Liver (tissue), 3 donors: ENCODE measurements at regions not wholly inside any gene's neighbourhood (a gene's known extent, or its start where the extent isn't known, plus 50 kb on each side); places are given as distances from the start of the nearest gene placed in this dataset.

Experiments used
- FOXA1 ChIP-seq: IDR thresholded peaks from 2 replicates; pipeline ENCODE4 v1.6.1; 2016; ENCODE audit warnings: antibody characterized with exemption
- GABPA ChIP-seq, 2 donors: IDR thresholded peaks in 1 of 2; conservative IDR thresholded peaks in 1 of 2; 2 replicates each; pipeline ENCODE4 v1.6.1; 2016; ENCODE audit warnings: antibody characterized with exemption in 2 of 2, mild to moderate bottlenecking in 1 of 2, moderate library complexity in 1 of 2
- JUND ChIP-seq, 2 donors: IDR thresholded peaks; 2 replicates each; pipeline ENCODE4 v1.6.1; 2016; ENCODE audit warnings: antibody characterized with exemption in 2 of 2
- NR2F2 ChIP-seq: IDR thresholded peaks from 2 replicates; pipeline ENCODE4 v1.6.1; 2016; ENCODE audit warnings: antibody characterized with exemption
- RAD21 ChIP-seq, 2 donors: IDR thresholded peaks; 2 replicates each; pipeline ENCODE4 v1.6.1; 2016; ENCODE audit warnings: antibody characterized with exemption in 2 of 2, mild to moderate bottlenecking in 2 of 2
- SP1 ChIP-seq: IDR thresholded peaks from 2 replicates; pipeline ENCODE4 v1.6.1; 2018; ENCODE audit warnings: antibody characterized with exemption, mild to moderate bottlenecking
- TAF1 ChIP-seq: conservative IDR thresholded peaks from 2 replicates; pipeline ENCODE4 v1.6.1; 2016; ENCODE audit warnings: antibody characterized with exemption, mild to moderate bottlenecking
- YY1 ChIP-seq: IDR thresholded peaks from 2 replicates; pipeline ENCODE4 v1.6.1; 2016; ENCODE audit warnings: antibody characterized with exemption, mild to moderate bottlenecking
- TF ChIP-seq, protein P1 (sequence below): IDR thresholded peaks from 2 replicates; pipeline ENCODE4 v1.6.1; 2016; ENCODE audit warnings: antibody characterized with exemption
- TF ChIP-seq, protein P2 (sequence below): fragments of 150-350 bp; IDR thresholded peaks from 2 replicates; pipeline ENCODE4 v1.5.1; 2017; ENCODE audit warnings: improper control_type of control experiment, low read depth, low read length; ENCODE audit not compliant: missing input control
- TF ChIP-seq, protein P3 (sequence below): IDR thresholded peaks from 2 replicates; pipeline ENCODE4 v1.6.1; 2016; ENCODE audit warnings: antibody characterized with exemption
- donor health status: healthy.
- donor health status: healthy.

DNA sequence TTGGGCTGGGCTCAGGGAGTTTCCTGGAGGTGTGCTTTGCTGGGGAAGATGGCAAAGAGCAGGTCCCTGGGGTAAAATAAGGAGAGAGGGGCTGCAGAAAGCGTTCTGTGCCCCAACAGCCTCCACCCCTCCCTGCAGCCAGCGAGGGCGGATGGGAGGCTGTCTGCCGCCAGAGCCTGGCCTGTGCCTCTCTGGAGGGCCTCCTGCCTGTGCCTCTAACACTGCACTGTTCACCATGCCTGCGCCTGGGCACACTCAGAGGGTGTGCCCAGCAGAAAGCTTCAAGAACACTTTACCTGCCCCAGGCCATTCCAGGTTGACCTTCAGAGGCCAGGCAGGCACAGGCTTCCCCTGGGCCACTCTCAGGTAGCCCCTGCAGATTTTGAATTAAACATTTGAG is 77.7 kb upstream of the KLF13 start:
- TF ChIP-seq, protein P1, sequence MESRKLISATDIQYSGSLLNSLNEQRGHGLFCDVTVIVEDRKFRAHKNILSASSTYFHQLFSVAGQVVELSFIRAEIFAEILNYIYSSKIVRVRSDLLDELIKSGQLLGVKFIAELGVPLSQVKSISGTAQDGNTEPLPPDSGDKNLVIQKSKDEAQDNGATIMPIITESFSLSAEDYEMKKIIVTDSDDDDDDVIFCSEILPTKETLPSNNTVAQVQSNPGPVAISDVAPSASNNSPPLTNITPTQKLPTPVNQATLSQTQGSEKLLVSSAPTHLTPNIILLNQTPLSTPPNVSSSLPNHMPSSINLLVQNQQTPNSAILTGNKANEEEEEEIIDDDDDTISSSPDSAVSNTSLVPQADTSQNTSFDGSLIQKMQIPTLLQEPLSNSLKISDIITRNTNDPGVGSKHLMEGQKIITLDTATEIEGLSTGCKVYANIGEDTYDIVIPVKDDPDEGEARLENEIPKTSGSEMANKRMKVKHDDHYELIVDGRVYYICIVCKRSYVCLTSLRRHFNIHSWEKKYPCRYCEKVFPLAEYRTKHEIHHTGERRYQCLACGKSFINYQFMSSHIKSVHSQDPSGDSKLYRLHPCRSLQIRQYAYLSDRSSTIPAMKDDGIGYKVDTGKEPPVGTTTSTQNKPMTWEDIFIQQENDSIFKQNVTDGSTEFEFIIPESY = no peak
- TF ChIP-seq, protein P2, sequence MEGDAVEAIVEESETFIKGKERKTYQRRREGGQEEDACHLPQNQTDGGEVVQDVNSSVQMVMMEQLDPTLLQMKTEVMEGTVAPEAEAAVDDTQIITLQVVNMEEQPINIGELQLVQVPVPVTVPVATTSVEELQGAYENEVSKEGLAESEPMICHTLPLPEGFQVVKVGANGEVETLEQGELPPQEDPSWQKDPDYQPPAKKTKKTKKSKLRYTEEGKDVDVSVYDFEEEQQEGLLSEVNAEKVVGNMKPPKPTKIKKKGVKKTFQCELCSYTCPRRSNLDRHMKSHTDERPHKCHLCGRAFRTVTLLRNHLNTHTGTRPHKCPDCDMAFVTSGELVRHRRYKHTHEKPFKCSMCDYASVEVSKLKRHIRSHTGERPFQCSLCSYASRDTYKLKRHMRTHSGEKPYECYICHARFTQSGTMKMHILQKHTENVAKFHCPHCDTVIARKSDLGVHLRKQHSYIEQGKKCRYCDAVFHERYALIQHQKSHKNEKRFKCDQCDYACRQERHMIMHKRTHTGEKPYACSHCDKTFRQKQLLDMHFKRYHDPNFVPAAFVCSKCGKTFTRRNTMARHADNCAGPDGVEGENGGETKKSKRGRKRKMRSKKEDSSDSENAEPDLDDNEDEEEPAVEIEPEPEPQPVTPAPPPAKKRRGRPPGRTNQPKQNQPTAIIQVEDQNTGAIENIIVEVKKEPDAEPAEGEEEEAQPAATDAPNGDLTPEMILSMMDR = no peak
- no peak for TF ChIP-seq RAD21 (IDR thresholded peaks at IDR 0.05)
- no peak for TF ChIP-seq TAF1
- TF ChIP-seq SP1 = no peak
- TF ChIP-seq, protein P3, sequence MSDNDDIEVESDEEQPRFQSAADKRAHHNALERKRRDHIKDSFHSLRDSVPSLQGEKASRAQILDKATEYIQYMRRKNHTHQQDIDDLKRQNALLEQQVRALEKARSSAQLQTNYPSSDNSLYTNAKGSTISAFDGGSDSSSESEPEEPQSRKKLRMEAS = no peak
- no peak for TF ChIP-seq FOXA1
- TF ChIP-seq JUND (IDR thresholded peaks at IDR 0.05) = no peak
- TF ChIP-seq YY1 = no peak
- TF ChIP-seq NR2F2 = no peak
- TF ChIP-seq GABPA (IDR thresholded peaks at IDR 0.05 in 1 of 2, conservative IDR thresholded peaks at IDR 0.05 in 1 of 2) = no peak
